H7 (cell line): ENCODE measurements at regions not wholly inside any gene's neighbourhood (a gene's known extent, or its start where the extent isn't known, plus 50 kb on each side); places are given as distances from the start of the nearest gene placed in this dataset.

Experiments used
- DNase-seq: peaks from one replicate; pipeline ENCODE4 v3.0.0; 2012
- H3K27me3 ChIP-seq: 2 replicates; pipeline ENCODE4 v1.6.0; 2011; ENCODE audit warnings: mild to moderate bottlenecking, low read length; ENCODE audit not compliant: control insufficient read depth, insufficient read depth
- H3K36me3 ChIP-seq: replicated peaks from 2 replicates; pipeline ENCODE4 v1.5.1; 2011; ENCODE audit warnings: low read length; ENCODE audit not compliant: control insufficient read depth, insufficient read depth
- H3K4me3 ChIP-seq: 2 replicates; pipeline ENCODE4 v1.5.1; 2011; ENCODE audit warnings: low read depth, mild to moderate bottlenecking, control low read depth, low read length, moderate library complexity; ENCODE audit not compliant: insufficient read depth

DNA sequence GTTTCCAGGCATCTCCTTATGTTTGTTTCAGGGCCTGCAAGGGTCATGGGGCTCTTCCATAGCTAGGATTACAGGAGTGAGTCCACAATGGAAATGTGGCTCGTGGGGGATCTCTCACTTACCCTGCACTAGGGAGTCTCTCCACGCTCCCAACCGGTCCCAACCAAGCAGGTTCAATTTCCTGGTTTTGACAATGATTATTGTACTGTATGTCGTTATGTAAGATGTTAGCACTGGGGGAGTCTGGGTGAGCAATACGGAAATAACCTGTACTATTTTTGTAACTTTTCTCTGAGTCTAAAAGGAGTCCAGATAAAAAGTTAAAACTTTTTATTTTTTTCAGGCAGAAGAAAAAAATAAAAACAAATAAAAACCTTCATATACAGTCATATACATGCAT lies 325.7 kb upstream of the RGS6 start:
- Histone ChIP-seq H3K36me3 (no peaks in the 10 kb centered on the region), H3K4me3 (no peak overlapping the region), H3K27me3 (no peaks in the 10 kb centered on the region)
- no peak for DNase-seq

GRCh38 chr14:71607056-71607455 lies 325.2 kb upstream of the RGS6 start:
- H3K27me3 ChIP-seq = no peaks in the 10 kb centered on the region
- H3K36me3 ChIP-seq = no peaks in the 10 kb centered on the region
- no peak for DNase-seq
- H3K4me3 ChIP-seq = no peak overlapping the region

DNA sequence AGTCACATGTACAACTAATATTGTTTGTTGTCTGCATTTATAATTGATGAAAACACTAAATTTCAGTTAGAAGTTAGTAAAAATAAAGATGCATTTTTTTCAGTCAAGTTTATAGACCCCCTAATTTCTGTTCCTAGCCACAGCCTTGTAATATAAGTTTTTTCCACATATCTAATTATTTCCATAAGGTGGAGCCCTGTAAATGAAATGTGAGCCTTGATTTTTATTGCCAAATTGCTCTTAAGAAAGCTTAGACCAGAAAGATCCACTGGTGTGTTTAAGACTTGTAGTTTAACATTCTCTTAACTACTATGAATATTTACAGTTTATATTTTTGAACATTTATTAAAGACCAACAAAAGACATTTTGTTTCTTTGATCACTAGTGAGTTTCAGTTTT lies 322.1 kb upstream of the RGS6 start:
- no peak for DNase-seq
- H3K27me3 ChIP-seq = no peaks in the 10 kb centered on the region

GRCh38 chr14:71610797-71611196 lies 321.4 kb upstream of the RGS6 start:
- no peaks in the 10 kb centered on the region for H3K36me3 ChIP-seq
- H3K4me3 ChIP-seq = no peak overlapping the region
- no peaks in the 10 kb centered on the region for H3K27me3 ChIP-seq
- no peak for DNase-seq

More for the DNA sequence above, 322.1 kb upstream of the RGS6 start:
- no peaks in the 10 kb centered on the region for H3K36me3 ChIP-seq
- no peak overlapping the region for H3K4me3 ChIP-seq

DNA sequence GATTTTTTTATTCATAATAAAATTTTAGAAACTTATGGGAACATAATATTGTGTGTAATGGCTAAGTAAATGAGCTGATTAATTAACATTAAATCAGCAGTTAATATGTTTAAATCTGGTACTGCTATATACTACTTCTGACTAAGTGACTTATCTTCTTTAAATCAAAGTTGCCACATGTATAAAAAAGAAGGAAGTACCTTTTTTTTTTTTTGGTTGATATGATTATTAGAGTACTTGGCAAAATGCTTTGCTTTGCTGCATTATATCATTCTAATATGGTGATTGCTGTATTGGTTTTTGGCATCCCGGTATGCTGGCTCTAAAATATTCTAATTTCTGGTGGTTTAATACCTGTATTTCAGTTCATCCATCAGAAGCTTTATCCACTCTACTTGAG lies 319.1 kb upstream of the RGS6 start:
- Histone ChIP-seq H3K27me3 (no peaks in the 10 kb centered on the region), H3K4me3 (no peak overlapping the region), H3K36me3 (no peaks in the 10 kb centered on the region)
- no peak for DNase-seq

- H3K4me3 ChIP-seq = no peak overlapping the region
- H3K36me3 ChIP-seq = no peaks in the 10 kb centered on the region
- no peaks in the 10 kb centered on the region for H3K27me3 ChIP-seq
- DNase-seq = no peak
These were observed 316.2 kb upstream of the RGS6 start for GRCh38 chr14:71616013-71616412.

- H3K4me3 ChIP-seq = no peak overlapping the region
- no peak for DNase-seq
These were observed 314.2 kb upstream of the RGS6 start for GRCh38 chr14:71618047-71618446.

GRCh38 chr14:71618716-71619115 lies 313.5 kb upstream of the RGS6 start:
- Histone ChIP-seq H3K36me3 (no peaks in the 10 kb centered on the region), H3K27me3 (no peaks in the 10 kb centered on the region), H3K4me3 (no peak overlapping the region)
- no peak for DNase-seq

More at GRCh38 chr14:71618047-71618446, 314.2 kb upstream of the RGS6 start:
- H3K36me3 ChIP-seq = no peaks in the 10 kb centered on the region
- no peaks in the 10 kb centered on the region for H3K27me3 ChIP-seq

- no peak for DNase-seq
- Histone ChIP-seq H3K4me3 (no peak overlapping the region), H3K36me3 (peaks cover 2% of the 10 kb centered on the region; the same call in 1 of the 2 replicates), H3K27me3 (no peaks in the 10 kb centered on the region)
These were observed 312.8 kb upstream of the RGS6 start for GRCh38 chr14:71619472-71619871.

DNA sequence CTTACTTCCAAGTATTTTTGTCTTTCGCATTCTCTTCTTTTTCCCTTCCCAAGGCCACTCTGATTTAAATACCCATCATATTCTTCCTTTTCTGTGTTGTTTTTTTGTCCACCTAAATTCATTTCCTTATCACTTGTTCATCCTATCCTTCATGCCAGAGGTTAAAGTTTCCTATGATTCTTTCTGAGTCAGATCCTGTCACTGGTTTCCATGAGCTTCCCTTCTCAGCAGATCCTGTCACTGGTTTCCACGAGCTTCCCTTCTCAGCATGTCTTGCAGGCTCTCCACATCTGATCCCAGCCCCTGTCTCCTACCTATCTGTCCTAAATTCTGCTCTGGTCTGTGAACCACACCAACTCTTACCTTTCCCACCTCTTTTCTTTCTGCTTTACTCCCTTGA lies 311.8 kb upstream of the RGS6 start:
- H3K4me3 ChIP-seq = no peak overlapping the region
- H3K27me3 ChIP-seq = no peaks in the 10 kb centered on the region
- DNase-seq = no peak

GRCh38 chr14:71621276-71621675 lies 311.0 kb upstream of the RGS6 start:
- Histone ChIP-seq H3K36me3 (peaks cover 2% of the 10 kb centered on the region; the same call in 1 of the 2 replicates), H3K4me3 (no peak overlapping the region), H3K27me3 (no peaks in the 10 kb centered on the region)
- no peak for DNase-seq

More for the DNA sequence above, 311.8 kb upstream of the RGS6 start:
- peaks cover 2% of the 10 kb centered on the region; the same call in 1 of the 2 replicates for H3K36me3 ChIP-seq

- Histone ChIP-seq H3K36me3 (peaks cover 2% of the 10 kb centered on the region; the same call in 1 of the 2 replicates), H3K4me3 (no peak overlapping the region), H3K27me3 (no peaks in the 10 kb centered on the region)
- no peak for DNase-seq
These were observed 310.1 kb upstream of the RGS6 start for GRCh38 chr14:71621980-71622605.

DNA sequence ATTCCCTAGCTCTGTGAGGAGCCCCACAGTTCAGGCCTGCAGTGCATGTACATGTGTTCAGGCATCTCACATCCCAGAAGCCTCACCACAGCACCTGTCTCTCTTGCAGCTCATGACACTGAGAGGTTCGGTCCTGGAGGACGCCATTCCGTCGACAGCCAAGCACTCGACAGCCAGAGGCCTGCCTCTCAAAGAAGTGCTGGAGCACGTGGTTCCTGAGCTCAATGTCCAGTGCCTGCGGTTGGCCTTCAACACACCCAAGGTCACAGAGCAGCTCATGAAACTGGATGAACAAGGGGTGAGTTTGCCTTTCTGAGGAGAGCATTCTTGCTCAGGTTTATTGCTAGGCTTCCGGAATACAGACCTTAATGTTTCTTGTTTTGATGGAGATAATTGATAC lies 308.3 kb upstream of the RGS6 start:
- no peak overlapping the region for H3K4me3 ChIP-seq
- H3K27me3 ChIP-seq = no peaks in the 10 kb centered on the region
- peaks cover 2% of the 10 kb centered on the region; the same call in 1 of the 2 replicates for H3K36me3 ChIP-seq
- DNase-seq = no peak

- Histone ChIP-seq H3K27me3 (no peaks in the 10 kb centered on the region), H3K36me3 (peaks cover 2% of the 10 kb centered on the region; the same call in 1 of the 2 replicates), H3K4me3 (no peak overlapping the region)
- no peak for DNase-seq
These were observed 307.1 kb upstream of the RGS6 start for GRCh38 chr14:71625175-71625574.

DNA sequence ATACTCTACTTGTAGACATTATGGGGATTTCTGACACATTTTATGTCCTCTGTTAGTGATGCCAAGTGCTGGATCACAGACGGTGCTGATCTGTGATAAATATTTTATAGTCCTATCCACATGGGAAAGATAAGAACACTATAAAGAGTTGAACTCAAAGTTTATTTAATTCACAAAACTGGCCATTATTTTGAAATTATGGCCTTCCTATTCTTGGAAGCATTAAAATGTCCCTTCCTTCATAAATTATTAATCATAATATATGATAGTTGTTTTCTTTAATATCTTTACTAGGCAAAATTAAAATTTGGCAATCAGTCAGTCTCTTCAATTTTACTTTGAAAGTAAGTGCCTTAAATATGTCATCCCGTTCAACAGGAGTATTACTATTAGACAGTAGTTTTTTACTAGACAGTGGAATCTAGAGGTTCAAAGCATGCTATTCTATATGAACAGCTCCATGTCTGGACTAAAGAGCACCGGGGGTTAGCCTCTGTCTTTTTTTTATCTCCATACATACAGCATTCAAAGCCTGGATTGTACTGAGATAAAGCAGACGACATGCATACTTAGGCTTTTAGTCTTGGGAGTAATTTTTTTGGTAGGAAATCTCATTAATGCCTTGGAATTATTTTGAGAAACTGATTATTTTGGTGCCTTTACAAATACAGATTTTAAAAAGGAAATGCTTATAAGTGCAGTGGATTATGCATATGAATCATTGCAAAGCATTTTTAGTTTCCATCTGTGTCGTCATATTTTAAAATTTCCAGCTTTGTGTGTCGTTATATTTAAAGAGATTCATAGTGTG lies 306.1 kb upstream of the RGS6 start:
- H3K4me3 ChIP-seq = no peak overlapping the region
- H3K27me3 ChIP-seq = no peaks in the 10 kb centered on the region
- H3K36me3 ChIP-seq = peaks cover 2% of the 10 kb centered on the region; the same call in 1 of the 2 replicates
- DNase-seq = no peak
